ENCODE measurements at regions not wholly inside any gene's neighbourhood (a gene's known extent, or its start where the extent isn't known, plus 50 kb on each side); places are given as distances from the start of the nearest gene placed in this dataset.

GRCh38 chr4:73001885-73002284 is 67.6 kb downstream of the COX18 start:
- DNase-seq = no peak

- no peak for DNase-seq
These were observed 72.1 kb downstream of the COX18 start for GRCh38 chr4:72997409-72997808.

- no peak for DNase-seq
These were observed 74.8 kb downstream of the COX18 start for GRCh38 chr4:72994670-72995069.

GRCh38 chr4:72993876-72994275 is 75.6 kb downstream of the COX18 start:
- DNase-seq = no peak

- no peak for DNase-seq
These were observed 77.6 kb downstream of the COX18 start for GRCh38 chr4:72991873-72992272.

- no peak for DNase-seq
These were observed 81.5 kb downstream of the COX18 start for GRCh38 chr4:72987741-72988729.

GRCh38 chr4:72984351-72984750 is 85.2 kb downstream of the COX18 start:
- DNase-seq = no peak

GRCh38 chr4:72983709-72984108 is 85.8 kb downstream of the COX18 start:
- no peak for DNase-seq

- DNase-seq = no peak
These were observed 91.5 kb downstream of the COX18 start for GRCh38 chr4:72977936-72978485.

GRCh38 chr4:72975488-72975784 is 94.1 kb downstream of the COX18 start:
- no peak for DNase-seq

GRCh38 chr4:72974694-72975487 is 94.6 kb downstream of the COX18 start:
- DNase-seq = peak; percentile 4

GRCh38 chr4:72971572-72971971 is 97.9 kb downstream of the COX18 start:
- no peak for DNase-seq

- no peak for DNase-seq
These were observed 98.8 kb downstream of the COX18 start for GRCh38 chr4:72970756-72971155.

- no peak for DNase-seq
These were observed 99.5 kb downstream of the COX18 start for GRCh38 chr4:72969976-72970375.

- DNase-seq = no peak
These were observed 102.9 kb downstream of the COX18 start for GRCh38 chr4:72966652-72967051.

- no peak for DNase-seq
These were observed 110.1 kb downstream of the COX18 start for GRCh38 chr4:72959411-72959810.

- no peak for DNase-seq
These were observed 114.7 kb downstream of the COX18 start for GRCh38 chr4:72954811-72955210.

- no peak for DNase-seq
These were observed 115.9 kb downstream of the COX18 start for GRCh38 chr4:72953571-72953970.

- no peak for DNase-seq
These were observed 117.9 kb downstream of the COX18 start for GRCh38 chr4:72951628-72952027.

- no peak for DNase-seq
These were observed 118.4 kb downstream of the COX18 start for GRCh38 chr4:72951147-72951546.

GRCh38 chr4:72948080-72948479 is 121.4 kb downstream of the COX18 start:
- no peak for DNase-seq

- no peak for DNase-seq
These were observed 123.7 kb downstream of the COX18 start for GRCh38 chr4:72945719-72946336.

- no peak for DNase-seq
These were observed 127.0 kb downstream of the COX18 start for GRCh38 chr4:72942565-72942964.

Measured in COR-L47 (cell line).